Mesothelial cell of epicardium (in vitro differentiated cells): ENCODE measurements at regions not wholly inside any gene's neighbourhood (a gene's known extent, or its start where the extent isn't known, plus 50 kb on each side); places are given as distances from the start of the nearest gene placed in this dataset.

Experiments
- DNase-seq, 2 experiments: peaks; one replicate each; pipeline ENCODE4 v3.0.0; 2021; ENCODE audit warnings: low spot score in 2 of 2; ENCODE audit not compliant: unreplicated experiment in 2 of 2
- H3K27ac Mint-ChIP-seq: 2 replicates; pipeline ENCODE4 v1.8.0; 2021; ENCODE audit warnings: mixed read lengths
- H3K27me3 Mint-ChIP-seq: 2 replicates; pipeline ENCODE4 v1.8.0; 2021; ENCODE audit warnings: low read depth, mixed read lengths
- H3K36me3 Mint-ChIP-seq: 2 replicates; pipeline ENCODE4 v1.8.0; 2021; ENCODE audit warnings: mixed read lengths
- H3K4me1 Mint-ChIP-seq: 2 replicates; pipeline ENCODE4 v1.8.0; 2021; ENCODE audit warnings: mixed read lengths
- H3K4me3 Mint-ChIP-seq: 2 replicates; pipeline ENCODE4 v1.8.0; 2021; ENCODE audit warnings: mild to moderate bottlenecking, moderate library complexity, mixed read lengths
- H3K9me3 Mint-ChIP-seq: 2 replicates; pipeline ENCODE4 v1.8.0; 2021; ENCODE audit warnings: mixed read lengths
- TF ChIP-seq, protein P1 (sequence below): fragments of 200-600 bp; sonication (generic); IDR thresholded peaks from one replicate; pipeline ENCODE4 v1.5.0; 2021; ENCODE audit warnings: antibody characterized with exemption; ENCODE audit not compliant: unreplicated experiment

DNA sequence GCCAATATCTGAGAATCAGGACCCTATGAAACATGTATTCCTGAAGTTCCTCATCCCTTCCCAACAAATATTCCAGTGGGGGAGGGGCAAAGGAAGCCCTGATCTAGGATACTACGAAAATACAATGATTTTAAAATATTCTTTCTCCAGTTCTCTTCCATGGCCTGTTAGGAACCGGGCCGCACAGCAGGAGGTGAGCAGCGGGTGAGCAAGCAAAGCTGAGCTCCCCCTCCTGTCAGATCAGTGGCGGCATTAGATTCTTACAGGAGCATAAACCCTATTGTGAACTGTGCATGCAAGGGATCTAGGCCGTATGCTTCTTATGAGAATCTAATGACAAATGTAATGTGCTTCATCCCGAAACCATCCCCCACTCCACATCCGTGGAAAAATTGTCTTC is 370.8 kb downstream of the WDR11 start:
- Mint-ChIP-seq H3K4me3 (no peak overlapping the region), H3K27ac (no peak overlapping the region), H3K9me3 (no peaks in the 10 kb centered on the region), H3K36me3 (no peaks in the 10 kb centered on the region), H3K27me3 (no peaks in the 10 kb centered on the region), H3K4me1 (peaks cover 24% of the 10 kb centered on the region)
- TF ChIP-seq, protein P1, sequence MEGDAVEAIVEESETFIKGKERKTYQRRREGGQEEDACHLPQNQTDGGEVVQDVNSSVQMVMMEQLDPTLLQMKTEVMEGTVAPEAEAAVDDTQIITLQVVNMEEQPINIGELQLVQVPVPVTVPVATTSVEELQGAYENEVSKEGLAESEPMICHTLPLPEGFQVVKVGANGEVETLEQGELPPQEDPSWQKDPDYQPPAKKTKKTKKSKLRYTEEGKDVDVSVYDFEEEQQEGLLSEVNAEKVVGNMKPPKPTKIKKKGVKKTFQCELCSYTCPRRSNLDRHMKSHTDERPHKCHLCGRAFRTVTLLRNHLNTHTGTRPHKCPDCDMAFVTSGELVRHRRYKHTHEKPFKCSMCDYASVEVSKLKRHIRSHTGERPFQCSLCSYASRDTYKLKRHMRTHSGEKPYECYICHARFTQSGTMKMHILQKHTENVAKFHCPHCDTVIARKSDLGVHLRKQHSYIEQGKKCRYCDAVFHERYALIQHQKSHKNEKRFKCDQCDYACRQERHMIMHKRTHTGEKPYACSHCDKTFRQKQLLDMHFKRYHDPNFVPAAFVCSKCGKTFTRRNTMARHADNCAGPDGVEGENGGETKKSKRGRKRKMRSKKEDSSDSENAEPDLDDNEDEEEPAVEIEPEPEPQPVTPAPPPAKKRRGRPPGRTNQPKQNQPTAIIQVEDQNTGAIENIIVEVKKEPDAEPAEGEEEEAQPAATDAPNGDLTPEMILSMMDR, result no peak
- no peak for DNase-seq

DNA sequence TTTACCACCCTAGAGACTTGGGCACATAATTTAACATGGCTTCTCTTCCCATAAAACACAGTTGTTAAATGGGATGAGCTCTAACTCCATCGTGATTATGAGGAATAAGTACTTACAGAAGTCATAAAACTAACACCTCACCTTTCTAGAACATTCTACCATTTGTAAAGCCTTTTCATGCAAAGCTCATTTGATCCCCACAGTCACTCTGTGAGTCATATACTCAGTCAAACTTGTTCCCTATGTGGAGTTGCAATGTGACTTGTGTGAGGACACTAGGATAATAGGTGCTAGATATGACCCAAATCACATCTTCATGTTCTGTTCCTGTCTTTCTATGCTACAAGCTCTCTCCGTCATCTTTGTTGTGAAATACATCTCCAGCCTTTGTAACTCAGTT is 371.7 kb downstream of the WDR11 start:
- peaks cover 17% of the 10 kb centered on the region for H3K4me1 Mint-ChIP-seq
- DNase-seq, result no peak
- H3K4me3 Mint-ChIP-seq, result no peak overlapping the region
- no peak overlapping the region for H3K27ac Mint-ChIP-seq
- no peaks in the 10 kb centered on the region for H3K36me3 Mint-ChIP-seq
- H3K9me3 Mint-ChIP-seq, result peaks cover 8% of the 10 kb centered on the region
- TF ChIP-seq, protein P1, result no peak
- no peaks in the 10 kb centered on the region for H3K27me3 Mint-ChIP-seq

DNA sequence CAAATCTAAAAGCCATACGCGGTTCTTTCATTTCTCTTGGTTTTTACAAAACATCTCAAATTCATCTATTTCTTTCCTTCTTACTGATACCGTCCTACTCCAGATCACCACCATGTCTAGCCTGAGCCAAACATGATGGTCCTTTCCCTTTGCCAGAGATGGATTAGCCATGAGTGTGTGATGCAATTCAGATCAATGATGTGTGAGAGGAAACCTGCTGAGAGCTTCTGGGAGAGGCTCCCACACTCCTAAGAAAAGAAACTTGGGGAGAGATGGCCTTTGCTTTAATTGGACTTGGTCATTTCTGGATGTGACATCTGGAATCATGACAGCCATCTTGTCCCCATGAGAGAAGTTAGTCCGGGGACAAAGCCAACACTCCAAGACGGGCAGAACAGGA is 367.2 kb downstream of the FGFR2 start:
- H3K36me3 Mint-ChIP-seq, result no peaks in the 10 kb centered on the region
- TF ChIP-seq, protein P1, result no peak
- H3K4me3 Mint-ChIP-seq, result no peak overlapping the region
- H3K4me1 Mint-ChIP-seq, result peaks cover 1% of the 10 kb centered on the region
- H3K27ac Mint-ChIP-seq, result no peak overlapping the region
- H3K9me3 Mint-ChIP-seq, result peaks cover 20% of the 10 kb centered on the region
- DNase-seq, result no peak
- no peaks in the 10 kb centered on the region for H3K27me3 Mint-ChIP-seq

DNA sequence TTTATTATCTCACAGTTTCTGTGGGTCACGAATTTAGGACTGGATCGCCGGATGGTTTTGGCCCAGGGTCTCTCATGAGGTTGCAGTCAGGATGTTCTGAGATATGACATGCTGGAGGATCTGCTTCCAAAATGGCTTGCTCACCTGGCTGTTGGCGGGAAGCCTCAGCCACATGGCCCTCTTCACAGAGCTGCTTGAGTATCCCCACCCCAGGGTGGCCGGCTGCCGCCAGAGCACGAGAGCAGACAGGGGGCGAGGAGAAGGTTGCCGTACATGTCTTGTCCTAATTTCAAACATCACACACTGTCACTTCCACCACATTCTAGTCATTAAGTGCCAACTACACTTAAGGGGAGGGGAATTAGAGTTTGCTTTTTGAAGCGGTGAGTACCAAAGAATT is 365.8 kb downstream of the FGFR2 start:
- Mint-ChIP-seq H3K4me1 (peaks cover 1% of the 10 kb centered on the region), H3K36me3 (no peaks in the 10 kb centered on the region), H3K27ac (no peak overlapping the region), H3K4me3 (no peak overlapping the region), H3K27me3 (no peaks in the 10 kb centered on the region), H3K9me3 (peaks cover 20% of the 10 kb centered on the region)
- TF ChIP-seq, protein P1, result no peak
- no peak for DNase-seq

DNA sequence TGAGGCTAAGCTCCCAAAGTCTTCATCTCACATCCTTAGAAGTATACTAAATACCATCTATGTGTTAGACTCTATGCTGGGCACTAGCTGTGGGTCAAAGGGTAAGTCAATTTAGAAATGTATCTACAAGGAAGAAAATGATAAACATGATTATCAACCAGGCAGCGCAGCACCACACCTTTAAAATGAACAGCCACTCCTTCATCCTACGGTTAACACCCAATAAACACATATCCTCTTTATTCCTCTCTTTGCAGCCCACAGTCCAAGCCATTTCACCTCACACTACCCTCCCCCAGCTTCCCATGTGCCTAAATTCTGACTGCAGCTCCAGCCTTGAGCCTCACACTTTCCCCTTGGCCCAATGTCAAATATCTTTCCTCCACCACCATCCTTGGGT is 362.6 kb downstream of the FGFR2 start:
- Mint-ChIP-seq H3K27ac (no peak overlapping the region), H3K27me3 (no peaks in the 10 kb centered on the region), H3K4me1 (peaks cover 6% of the 10 kb centered on the region), H3K9me3 (peaks cover 4% of the 10 kb centered on the region), H3K36me3 (no peaks in the 10 kb centered on the region), H3K4me3 (no peak overlapping the region)
- TF ChIP-seq, protein P1, result no peak
- DNase-seq, result no peak

DNA sequence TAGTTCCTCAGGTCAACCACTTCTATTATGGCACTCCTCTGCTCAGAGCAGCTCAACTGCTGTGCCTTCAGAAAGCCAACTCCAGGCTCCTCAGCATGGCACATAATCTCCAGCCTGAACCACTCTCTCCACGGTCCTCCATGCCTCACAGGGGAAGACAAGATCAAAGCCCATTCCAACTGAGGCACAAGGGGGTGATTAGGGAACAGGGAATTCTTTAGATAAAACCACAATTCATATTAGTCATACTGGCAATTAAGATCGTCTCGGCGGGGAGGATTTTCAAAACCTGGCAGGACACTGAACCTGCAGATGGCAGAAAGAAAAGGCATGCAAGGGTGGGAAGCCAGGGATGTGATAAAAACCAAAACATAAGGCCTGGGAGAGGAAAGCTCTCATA is 361.6 kb downstream of the FGFR2 start:
- no peak for DNase-seq
- no peaks in the 10 kb centered on the region for H3K36me3 Mint-ChIP-seq
- H3K27ac Mint-ChIP-seq, result no peak overlapping the region
- H3K4me1 Mint-ChIP-seq, result peaks cover 6% of the 10 kb centered on the region
- TF ChIP-seq, protein P1, result no peak
- peaks cover 4% of the 10 kb centered on the region for H3K9me3 Mint-ChIP-seq
- H3K4me3 Mint-ChIP-seq, result no peak overlapping the region
- no peaks in the 10 kb centered on the region for H3K27me3 Mint-ChIP-seq
